Ectodermal cell (in vitro differentiated cells): ENCODE measurements at regions not wholly inside any gene's neighbourhood (a gene's known extent, or its start where the extent isn't known, plus 50 kb on each side); places are given as distances from the start of the nearest gene placed in this dataset.

Experiments used
- H3K27ac ChIP-seq: 2 replicates; pipeline ENCODE4 v1.7.0; 2013; ENCODE audit warnings: mild to moderate bottlenecking, low read depth, low read length; ENCODE audit not compliant: insufficient read depth, poor library complexity, severe bottlenecking
- H3K27me3 ChIP-seq: 2 replicates; pipeline ENCODE4 v1.7.0; 2013; ENCODE audit warnings: mild to moderate bottlenecking, low read length; ENCODE audit not compliant: insufficient read depth, control insufficient read depth, poor library complexity, severe bottlenecking
- H3K36me3 ChIP-seq: one replicate; pipeline ENCODE4 v1.7.0; 2013; ENCODE audit warnings: low read length; ENCODE audit not compliant: control insufficient read depth, insufficient read depth
- H3K4me1 ChIP-seq: one replicate; pipeline ENCODE4 v1.7.0; 2013; ENCODE audit warnings: low read length; ENCODE audit not compliant: control insufficient read depth, insufficient read depth
- H3K4me3 ChIP-seq: 2 replicates; pipeline ENCODE4 v1.7.0; 2013; ENCODE audit warnings: low read depth, low read length, control low read depth; ENCODE audit not compliant: insufficient read depth
- H3K9me3 ChIP-seq: 2 replicates; pipeline ENCODE4 v1.7.0; 2013; ENCODE audit warnings: mild to moderate bottlenecking, low read length, moderate library complexity; ENCODE audit not compliant: control insufficient read depth
- WGBS, 2 experiments: methylation state at CpG; one replicate each; pipeline ENCODE4 v1.1.7; 2013; ENCODE audit warnings: missing lambda C conversion rate in 2 of 2; 5-methylcytosine and 5-hydroxymethylcytosine counted together

- 89 to 96% methylated on average over 3 to 4 of the region's 4 CpGs for WGBS, 2 experiments
- H3K9me3 ChIP-seq: no peaks in the 10 kb centered on the region
Measured at GRCh38 chr4:180581061-180581460, 1662.1 kb upstream of the TENM3 start.

GRCh38 chr4:180587379-180587778 is 1655.8 kb upstream of the TENM3 start:
- 82 to 89% methylated on average over 5 of the region's 5 CpGs for WGBS, 2 experiments
- no peaks in the 10 kb centered on the region for H3K27me3 ChIP-seq
- no peaks in the 10 kb centered on the region for H3K36me3 ChIP-seq
- no peaks in the 10 kb centered on the region for H3K4me1 ChIP-seq
- H3K27ac ChIP-seq: no peak overlapping the region
- no peaks in the 10 kb centered on the region for H3K9me3 ChIP-seq
- no peak overlapping the region for H3K4me3 ChIP-seq

More at GRCh38 chr4:180581061-180581460, 1662.1 kb upstream of the TENM3 start:
- H3K4me1 ChIP-seq: no peaks in the 10 kb centered on the region
- no peak overlapping the region for H3K4me3 ChIP-seq
- no peaks in the 10 kb centered on the region for H3K27me3 ChIP-seq
- no peaks in the 10 kb centered on the region for H3K36me3 ChIP-seq
- H3K27ac ChIP-seq: no peak overlapping the region

- H3K4me1 ChIP-seq: no peaks in the 10 kb centered on the region
- H3K9me3 ChIP-seq: no peaks in the 10 kb centered on the region
- H3K36me3 ChIP-seq: no peaks in the 10 kb centered on the region
- H3K4me3 ChIP-seq: no peak overlapping the region
- H3K27me3 ChIP-seq: no peaks in the 10 kb centered on the region
- 89 to 93% methylated on average over 8 to 9 of the region's 9 CpGs for WGBS, 2 experiments
- H3K27ac ChIP-seq: no peak overlapping the region
Measured at GRCh38 chr4:180589575-180589974, 1653.6 kb upstream of the TENM3 start.

GRCh38 chr4:180596888-180597483 is 1646.2 kb upstream of the TENM3 start:
- no peaks in the 10 kb centered on the region for H3K27me3 ChIP-seq
- no peaks in the 10 kb centered on the region for H3K4me1 ChIP-seq
- no peak overlapping the region for H3K27ac ChIP-seq
- WGBS, 2 experiments: 95 to 98% methylated on average over 3 of the region's 3 CpGs
- H3K9me3 ChIP-seq: no peaks in the 10 kb centered on the region
- no peak overlapping the region for H3K4me3 ChIP-seq
- no peaks in the 10 kb centered on the region for H3K36me3 ChIP-seq

DNA sequence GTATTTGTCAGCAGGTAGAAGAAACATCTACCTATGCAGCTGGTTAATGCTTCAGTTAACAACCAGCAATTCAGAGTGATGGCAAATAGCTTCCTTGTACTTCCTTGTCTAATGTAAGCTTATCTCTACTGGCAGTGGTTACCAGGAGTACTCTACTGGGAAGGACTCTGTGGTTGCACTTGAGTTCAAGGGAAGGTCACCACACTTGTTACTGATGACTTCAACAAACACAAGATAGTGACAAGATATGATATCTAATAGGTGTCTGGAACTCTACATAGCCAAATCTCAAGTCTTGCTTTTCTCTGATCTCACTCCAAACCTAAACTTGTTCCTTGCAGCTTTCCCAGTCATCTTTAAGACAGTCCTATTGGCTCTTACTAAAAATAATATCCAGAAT is 1644.9 kb upstream of the TENM3 start:
- Histone ChIP-seq H3K4me3 (no peak overlapping the region), H3K27ac (no peak overlapping the region), H3K27me3 (no peaks in the 10 kb centered on the region), H3K36me3 (no peaks in the 10 kb centered on the region), H3K9me3 (no peaks in the 10 kb centered on the region), H3K4me1 (no peaks in the 10 kb centered on the region)

- H3K9me3 ChIP-seq: no peaks in the 10 kb centered on the region
- no peaks in the 10 kb centered on the region for H3K36me3 ChIP-seq
- H3K27me3 ChIP-seq: no peaks in the 10 kb centered on the region
- H3K27ac ChIP-seq: no peak overlapping the region
- no peaks in the 10 kb centered on the region for H3K4me1 ChIP-seq
- WGBS, 2 experiments: 94 to 100% methylated on average over 2 of the region's 2 CpGs
- no peak overlapping the region for H3K4me3 ChIP-seq
Measured at GRCh38 chr4:180603791-180604190, 1639.4 kb upstream of the TENM3 start.

DNA sequence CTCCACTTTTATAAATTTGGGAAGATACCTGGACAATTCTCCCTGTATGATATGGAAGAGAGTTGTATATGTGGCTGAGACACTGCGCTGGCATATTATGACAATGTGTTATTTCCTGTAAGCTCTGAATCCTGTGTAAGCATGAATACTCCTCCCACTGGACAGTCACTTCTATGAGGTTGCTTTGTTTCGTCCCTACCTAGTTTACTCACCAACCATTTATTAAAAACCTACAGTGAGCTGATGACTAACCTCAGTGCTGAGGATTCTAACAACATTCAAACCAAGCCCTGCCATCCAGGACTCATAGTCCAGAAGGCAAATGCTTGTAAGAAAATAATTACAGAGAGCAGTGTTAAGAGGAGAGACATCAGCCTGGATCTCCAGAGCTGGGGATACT is 1632.9 kb upstream of the TENM3 start:
- no peaks in the 10 kb centered on the region for H3K4me1 ChIP-seq
- no peak overlapping the region for H3K4me3 ChIP-seq
- H3K27ac ChIP-seq: no peak overlapping the region
- no peaks in the 10 kb centered on the region for H3K27me3 ChIP-seq
- no peaks in the 10 kb centered on the region for H3K36me3 ChIP-seq
- 88% methylated on average over 2 of the region's 2 CpGs for WGBS, 2 experiments
- no peaks in the 10 kb centered on the region for H3K9me3 ChIP-seq

DNA sequence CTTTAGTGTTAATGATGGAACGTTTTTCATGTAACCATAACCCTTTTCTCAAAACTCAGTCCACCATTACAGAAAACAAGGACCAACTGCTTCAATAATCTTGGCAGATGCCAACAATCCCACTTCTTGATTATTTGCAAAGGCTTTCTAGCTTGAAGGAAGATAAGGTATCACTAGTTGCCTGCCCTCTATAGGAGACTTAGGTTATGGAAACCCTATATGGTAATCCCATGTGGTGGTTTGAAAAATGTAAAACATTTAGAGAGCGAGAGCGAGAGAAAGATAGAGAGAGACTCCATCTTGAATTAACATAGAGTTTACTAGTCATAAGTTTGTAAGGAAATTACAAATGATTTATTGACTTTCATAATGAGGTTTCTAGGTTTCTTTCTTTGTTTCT is 1627.5 kb upstream of the TENM3 start:
- 90 to 100% methylated on average over 2 to 3 of the region's 3 CpGs for WGBS, 2 experiments
- H3K9me3 ChIP-seq: no peaks in the 10 kb centered on the region
- H3K4me3 ChIP-seq: no peak overlapping the region
- H3K27ac ChIP-seq: no peak overlapping the region
- H3K4me1 ChIP-seq: no peaks in the 10 kb centered on the region
- H3K27me3 ChIP-seq: no peaks in the 10 kb centered on the region
- H3K36me3 ChIP-seq: no peaks in the 10 kb centered on the region

- no peaks in the 10 kb centered on the region for H3K36me3 ChIP-seq
- no peaks in the 10 kb centered on the region for H3K4me1 ChIP-seq
- H3K9me3 ChIP-seq: no peaks in the 10 kb centered on the region
- no peaks in the 10 kb centered on the region for H3K27me3 ChIP-seq
- 64 to 76% methylated on average over 3 to 6 of the region's 6 CpGs for WGBS, 2 experiments
- H3K4me3 ChIP-seq: no peak overlapping the region
- H3K27ac ChIP-seq: no peak overlapping the region
Measured at GRCh38 chr4:180617196-180617595, 1626.0 kb upstream of the TENM3 start.

DNA sequence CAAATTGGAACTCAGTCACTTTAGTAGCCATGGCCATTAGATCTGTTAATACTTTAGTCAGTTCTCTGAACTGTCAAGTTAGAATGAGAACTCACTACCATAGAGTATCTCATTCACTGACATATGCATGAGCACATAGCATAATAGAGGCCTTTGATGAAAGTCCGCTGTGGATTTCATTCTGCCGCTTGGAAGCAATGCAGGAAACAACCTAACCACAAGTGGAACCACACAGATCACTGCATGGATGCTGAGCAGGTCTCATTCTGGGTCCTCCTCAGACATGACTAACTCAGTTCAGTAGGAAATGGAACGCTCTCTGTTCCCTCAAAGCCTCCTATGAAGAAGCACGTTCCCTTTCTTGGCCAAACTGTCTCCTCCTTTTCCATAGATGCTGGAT is 1624.8 kb upstream of the TENM3 start:
- Histone ChIP-seq H3K4me3 (no peak overlapping the region), H3K36me3 (no peaks in the 10 kb centered on the region), H3K4me1 (no peaks in the 10 kb centered on the region), H3K9me3 (no peaks in the 10 kb centered on the region), H3K27ac (no peak overlapping the region), H3K27me3 (no peaks in the 10 kb centered on the region)
- WGBS, 2 experiments: 95% methylated on average over 4 of the region's 4 CpGs

DNA sequence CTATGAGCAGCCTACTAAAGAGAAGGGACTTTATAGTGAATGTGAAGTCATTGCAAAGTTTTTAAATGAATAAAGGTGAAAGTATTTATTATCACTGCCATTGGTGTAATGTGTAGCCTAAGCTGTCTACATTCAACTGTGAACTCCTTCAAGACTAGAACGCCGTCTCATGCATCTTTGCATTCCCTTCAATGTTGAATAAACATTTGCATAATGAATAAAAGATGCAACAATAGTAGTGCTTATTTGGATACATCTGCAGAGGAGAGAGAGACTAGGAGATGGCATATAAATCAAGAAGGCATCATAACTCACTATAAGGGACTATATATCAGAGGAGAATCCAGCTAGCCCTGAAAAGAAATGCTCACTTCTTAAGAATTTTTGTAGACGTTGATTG is 1623.8 kb upstream of the TENM3 start:
- H3K27me3 ChIP-seq: no peaks in the 10 kb centered on the region
- H3K9me3 ChIP-seq: no peaks in the 10 kb centered on the region
- H3K27ac ChIP-seq: no peak overlapping the region
- 98% methylated on average over 3 of the region's 3 CpGs for WGBS, 2 experiments
- no peak overlapping the region for H3K4me3 ChIP-seq
- H3K36me3 ChIP-seq: no peaks in the 10 kb centered on the region
- no peaks in the 10 kb centered on the region for H3K4me1 ChIP-seq
